Esophagus squamous epithelium (tissue), 4 donors: ENCODE measurements at regions not wholly inside any gene's neighbourhood (a gene's known extent, or its start where the extent isn't known, plus 50 kb on each side); places are given as distances from the start of the nearest gene placed in this dataset.

ENCODE experiments used
- POLR2A ChIP-seq, 4 donors: fragments of 450-650 bp; IDR thresholded peaks; one replicate each; pipeline ENCODE4 v1.6.1; 2017; ENCODE audit warnings: antibody characterized with exemption in 4 of 4, mild to moderate bottlenecking in 4 of 4, moderate library complexity in 3 of 4
- TF ChIP-seq, protein P1 (sequence below), 6 experiments: fragments of 450-650 bp in 4 of 6; fragments of 200-600 bp in 2 of 6; sonication (generic) in 2 of 6; IDR thresholded peaks; one replicate each; pipeline ENCODE4 v1.5.1; 2016 to 2019; ENCODE audit warnings: antibody characterized with exemption in 6 of 6, mild to moderate bottlenecking in 4 of 6, moderate library complexity in 4 of 6

DNA sequence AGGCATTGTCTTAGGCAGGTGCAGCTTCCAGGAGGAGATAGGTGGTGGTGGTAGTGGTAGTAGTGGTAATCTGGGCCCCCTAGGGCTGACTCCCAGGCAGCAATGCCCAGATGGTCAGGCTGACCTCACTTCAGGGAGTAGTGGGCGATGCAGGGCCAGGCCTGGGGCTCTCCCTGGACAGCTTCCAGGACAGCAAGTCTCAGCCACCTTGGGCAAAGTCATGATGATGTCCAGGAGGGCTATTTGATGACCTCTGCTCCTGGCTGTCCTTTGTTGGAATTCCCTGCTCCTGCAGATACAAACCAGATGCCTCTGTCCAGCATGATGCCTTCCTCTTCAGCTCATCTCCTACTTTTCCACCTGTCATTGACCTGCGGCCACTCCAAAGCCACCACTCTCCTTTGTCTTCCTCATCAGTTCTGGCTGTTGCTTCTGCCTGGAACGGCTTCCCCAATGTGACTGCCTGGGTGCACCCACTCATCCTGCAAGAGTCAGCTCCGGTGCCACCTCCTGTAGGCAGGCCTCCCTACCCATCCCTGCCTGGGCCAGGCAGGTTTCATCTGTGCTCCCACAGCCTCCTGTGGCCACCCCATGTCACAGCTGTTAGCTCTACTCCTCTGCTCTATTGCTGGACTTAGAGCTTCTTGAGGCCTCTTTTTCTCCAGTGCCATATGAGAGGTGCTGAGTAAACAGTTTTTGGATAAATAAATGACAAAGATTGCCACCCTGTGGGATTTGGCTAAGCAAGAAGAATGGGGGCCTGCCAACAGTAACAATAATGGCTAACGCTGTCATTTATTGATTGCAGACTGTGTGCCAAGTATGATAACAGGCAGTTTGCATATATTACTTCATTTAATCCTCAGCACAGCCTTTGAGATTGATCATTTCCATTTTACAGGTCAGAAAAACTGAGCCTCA, 172.9 kb upstream of the NECTIN1 start:
- TF ChIP-seq, protein P1, sequence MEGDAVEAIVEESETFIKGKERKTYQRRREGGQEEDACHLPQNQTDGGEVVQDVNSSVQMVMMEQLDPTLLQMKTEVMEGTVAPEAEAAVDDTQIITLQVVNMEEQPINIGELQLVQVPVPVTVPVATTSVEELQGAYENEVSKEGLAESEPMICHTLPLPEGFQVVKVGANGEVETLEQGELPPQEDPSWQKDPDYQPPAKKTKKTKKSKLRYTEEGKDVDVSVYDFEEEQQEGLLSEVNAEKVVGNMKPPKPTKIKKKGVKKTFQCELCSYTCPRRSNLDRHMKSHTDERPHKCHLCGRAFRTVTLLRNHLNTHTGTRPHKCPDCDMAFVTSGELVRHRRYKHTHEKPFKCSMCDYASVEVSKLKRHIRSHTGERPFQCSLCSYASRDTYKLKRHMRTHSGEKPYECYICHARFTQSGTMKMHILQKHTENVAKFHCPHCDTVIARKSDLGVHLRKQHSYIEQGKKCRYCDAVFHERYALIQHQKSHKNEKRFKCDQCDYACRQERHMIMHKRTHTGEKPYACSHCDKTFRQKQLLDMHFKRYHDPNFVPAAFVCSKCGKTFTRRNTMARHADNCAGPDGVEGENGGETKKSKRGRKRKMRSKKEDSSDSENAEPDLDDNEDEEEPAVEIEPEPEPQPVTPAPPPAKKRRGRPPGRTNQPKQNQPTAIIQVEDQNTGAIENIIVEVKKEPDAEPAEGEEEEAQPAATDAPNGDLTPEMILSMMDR (IDR thresholded peaks at IDR 0.05) = no peak
- no peak for TF ChIP-seq POLR2A (IDR thresholded peaks at IDR 0.05)
